Thoracic aorta (tissue), 2 donors: ENCODE measurements at regions not wholly inside any gene's neighbourhood (a gene's known extent, or its start where the extent isn't known, plus 50 kb on each side); places are given as distances from the start of the nearest gene placed in this dataset.

Experiments
- ATAC-seq: fragments of 150-250 bp; one replicate; pipeline ENCODE4 v1.8.0; 2017; ENCODE audit warnings: low read depth; ENCODE audit not compliant: insufficient number of reproducible peaks, low FRiP score
- DNase-seq: peaks from one replicate; pipeline ENCODE4 v3.0.0-alpha.2; 2020; ENCODE audit warnings: low spot score
- H3K27ac ChIP-seq, 2 donors: fragments of 200-600 bp; sonication (generic); 1 replicate in 1 of 2; 2 replicates in 1 of 2; pipeline ENCODE4 v1.5.1; 2016; ENCODE audit warnings: mild to moderate bottlenecking in 2 of 2, moderate library complexity in 2 of 2
- H3K27me3 ChIP-seq: fragments of 200-600 bp; sonication (generic); replicated peaks from 2 replicates; pipeline ENCODE4 v1.6.0; 2016; ENCODE audit warnings: mild to moderate bottlenecking; ENCODE audit not compliant: insufficient read depth
- H3K36me3 ChIP-seq: fragments of 200-600 bp; sonication (generic); one replicate; pipeline ENCODE4 v1.5.1; 2016
- H3K4me1 ChIP-seq, 2 donors: fragments of 200-600 bp; sonication (generic); 1 replicate in 1 of 2; 2 replicates in 1 of 2; pipeline versions ENCODE4 v1.5.1 to v1.6.0; 2016; ENCODE audit warnings: low read depth in 2 of 2, mild to moderate bottlenecking in 1 of 2; ENCODE audit not compliant: control insufficient read depth in 1 of 2
- H3K4me3 ChIP-seq: fragments of 200-600 bp; sonication (generic); 2 replicates; pipeline ENCODE4 v1.5.1; 2016; ENCODE audit warnings: mild to moderate bottlenecking
- H3K9me3 ChIP-seq: fragments of 200-600 bp; sonication (generic); 2 replicates; pipeline ENCODE4 v1.5.1; 2016
- TF ChIP-seq, protein P1 (sequence below): fragments of 200-600 bp; sonication (generic); IDR thresholded peaks from one replicate; pipeline ENCODE4 v1.5.1; 2019; ENCODE audit warnings: antibody characterized with exemption

DNA sequence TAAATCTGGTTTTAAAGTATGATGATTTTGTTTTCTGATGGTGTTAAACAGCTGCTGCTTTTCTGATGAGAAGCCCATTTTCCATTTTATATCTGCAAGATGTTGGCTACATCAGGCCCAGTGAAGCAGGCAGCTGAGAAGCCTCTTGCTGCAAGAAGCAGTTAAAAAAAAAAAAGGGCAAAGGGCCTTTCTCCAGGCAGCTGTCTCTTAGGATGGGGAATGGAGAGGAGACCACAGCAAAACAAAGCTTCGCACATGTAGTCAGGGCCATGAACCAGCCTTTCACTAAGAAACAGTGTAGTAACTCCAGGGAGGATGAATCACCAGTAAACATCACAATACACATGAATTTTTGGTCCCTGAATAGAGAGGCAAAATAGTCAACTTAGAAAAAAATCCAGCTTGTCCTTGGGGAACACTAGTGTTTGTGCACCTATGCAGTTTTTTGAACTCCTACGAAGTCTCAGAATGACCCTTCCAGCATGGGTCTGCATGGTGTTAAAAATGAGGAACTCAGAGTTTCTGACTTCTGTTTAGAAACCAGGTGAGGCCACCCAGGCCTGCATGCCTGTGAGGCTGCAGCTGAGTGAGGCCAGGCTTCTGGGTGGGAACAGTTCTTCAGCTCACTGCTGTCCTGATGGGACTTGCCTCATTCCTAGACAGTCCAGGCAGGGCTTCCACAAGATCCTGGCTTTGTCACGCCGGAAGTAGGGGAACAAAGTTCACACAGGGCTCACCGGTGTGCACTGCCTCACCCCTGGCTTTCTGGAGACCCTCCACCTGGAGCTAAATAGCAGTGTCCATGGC, 518.7 kb downstream of the MCTP2 start:
- TF ChIP-seq, protein P1, sequence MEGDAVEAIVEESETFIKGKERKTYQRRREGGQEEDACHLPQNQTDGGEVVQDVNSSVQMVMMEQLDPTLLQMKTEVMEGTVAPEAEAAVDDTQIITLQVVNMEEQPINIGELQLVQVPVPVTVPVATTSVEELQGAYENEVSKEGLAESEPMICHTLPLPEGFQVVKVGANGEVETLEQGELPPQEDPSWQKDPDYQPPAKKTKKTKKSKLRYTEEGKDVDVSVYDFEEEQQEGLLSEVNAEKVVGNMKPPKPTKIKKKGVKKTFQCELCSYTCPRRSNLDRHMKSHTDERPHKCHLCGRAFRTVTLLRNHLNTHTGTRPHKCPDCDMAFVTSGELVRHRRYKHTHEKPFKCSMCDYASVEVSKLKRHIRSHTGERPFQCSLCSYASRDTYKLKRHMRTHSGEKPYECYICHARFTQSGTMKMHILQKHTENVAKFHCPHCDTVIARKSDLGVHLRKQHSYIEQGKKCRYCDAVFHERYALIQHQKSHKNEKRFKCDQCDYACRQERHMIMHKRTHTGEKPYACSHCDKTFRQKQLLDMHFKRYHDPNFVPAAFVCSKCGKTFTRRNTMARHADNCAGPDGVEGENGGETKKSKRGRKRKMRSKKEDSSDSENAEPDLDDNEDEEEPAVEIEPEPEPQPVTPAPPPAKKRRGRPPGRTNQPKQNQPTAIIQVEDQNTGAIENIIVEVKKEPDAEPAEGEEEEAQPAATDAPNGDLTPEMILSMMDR: no peak
- H3K36me3 ChIP-seq: no peaks in the 10 kb centered on the region
- no peak for DNase-seq
- no peak overlapping the region for H3K27ac ChIP-seq
- no peaks in the 10 kb centered on the region for H3K4me1 ChIP-seq
- no peaks in the 10 kb centered on the region for H3K27me3 ChIP-seq
- no peaks in the 10 kb centered on the region for H3K9me3 ChIP-seq
- no peak overlapping the region for H3K4me3 ChIP-seq
- ATAC-seq: no peak

DNA sequence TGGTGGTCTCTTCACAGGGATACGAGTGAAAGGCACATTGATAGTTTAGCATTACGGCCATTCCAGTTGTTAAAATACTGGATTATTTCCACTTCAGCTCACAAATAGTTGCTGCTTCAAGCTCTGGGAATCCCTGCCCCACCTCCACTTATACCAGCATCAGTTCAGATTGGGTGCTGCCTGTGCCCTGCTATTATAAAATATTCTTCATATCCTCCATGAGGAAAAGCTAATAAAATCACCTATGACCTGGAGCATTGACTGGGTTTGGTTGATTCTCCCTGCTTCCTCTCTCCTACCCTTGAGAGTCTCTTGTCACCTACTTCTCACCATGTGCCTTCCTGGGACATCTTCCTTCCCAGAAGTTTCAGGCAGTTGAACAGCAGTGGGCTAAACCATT, 529.0 kb downstream of the MCTP2 start:
- DNase-seq: no peak
- Histone ChIP-seq H3K27me3 (no peaks in the 10 kb centered on the region), H3K27ac (no peak overlapping the region), H3K9me3 (no peaks in the 10 kb centered on the region), H3K4me3 (no peak overlapping the region), H3K36me3 (no peaks in the 10 kb centered on the region), H3K4me1 (no peaks in the 10 kb centered on the region)
- no peak for ATAC-seq
- TF ChIP-seq, protein P1: no peak

DNA sequence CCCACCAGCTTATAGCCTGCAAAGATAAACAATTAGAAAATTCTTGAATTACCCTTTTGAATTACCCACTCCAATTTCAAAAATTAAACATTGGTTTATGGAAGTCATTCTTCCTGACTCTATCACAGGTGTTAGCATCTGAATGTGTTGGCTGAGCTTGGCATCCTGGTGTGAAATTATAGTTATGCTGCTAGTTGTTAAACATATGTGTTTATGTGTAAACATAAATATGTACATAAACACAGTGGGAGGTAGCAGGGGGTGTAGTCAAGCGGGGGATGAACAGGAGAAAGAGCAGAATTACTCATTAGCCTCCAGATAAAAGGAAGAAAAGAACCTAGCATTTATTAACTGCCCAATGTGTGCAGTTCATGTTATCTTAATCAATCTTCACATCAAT, 530.2 kb downstream of the MCTP2 start:
- no peak overlapping the region for H3K27ac ChIP-seq
- TF ChIP-seq, protein P1: no peak
- ATAC-seq: no peak
- H3K4me3 ChIP-seq: no peak overlapping the region
- no peaks in the 10 kb centered on the region for H3K4me1 ChIP-seq
- no peaks in the 10 kb centered on the region for H3K27me3 ChIP-seq
- no peaks in the 10 kb centered on the region for H3K36me3 ChIP-seq
- no peak for DNase-seq
- H3K9me3 ChIP-seq: no peaks in the 10 kb centered on the region

DNA sequence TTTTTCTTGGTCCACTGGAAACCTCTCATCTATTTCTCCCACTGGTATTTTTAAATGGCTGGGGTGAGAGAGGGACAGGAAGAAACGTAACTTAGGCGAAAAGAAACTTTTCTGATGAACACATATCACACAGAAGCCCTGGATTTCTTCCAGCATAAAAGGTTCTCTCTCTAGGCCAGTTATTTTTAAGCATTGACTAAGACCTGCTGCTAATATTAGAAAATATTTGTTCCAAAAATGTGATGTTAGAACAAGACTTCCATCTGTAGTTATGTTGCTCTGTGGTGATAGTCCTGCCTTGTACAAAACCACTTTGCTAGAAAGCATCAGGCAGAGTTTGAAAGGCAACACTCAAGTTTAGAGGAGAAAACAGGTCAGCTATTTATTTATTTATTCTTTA, 537.7 kb downstream of the MCTP2 start:
- Histone ChIP-seq H3K4me3 (peak overlapping the region; percentile 15), H3K27me3 (no peaks in the 10 kb centered on the region), H3K9me3 (no peaks in the 10 kb centered on the region), H3K36me3 (no peaks in the 10 kb centered on the region), H3K27ac (peak overlapping the region in 1 of 2 donors; percentile 48), H3K4me1 (peaks cover 4 to 14% of the 10 kb centered on the region in 2 donors)
- no peak for DNase-seq
- peak; percentile 77 for ATAC-seq
- TF ChIP-seq, protein P1: no peak

DNA sequence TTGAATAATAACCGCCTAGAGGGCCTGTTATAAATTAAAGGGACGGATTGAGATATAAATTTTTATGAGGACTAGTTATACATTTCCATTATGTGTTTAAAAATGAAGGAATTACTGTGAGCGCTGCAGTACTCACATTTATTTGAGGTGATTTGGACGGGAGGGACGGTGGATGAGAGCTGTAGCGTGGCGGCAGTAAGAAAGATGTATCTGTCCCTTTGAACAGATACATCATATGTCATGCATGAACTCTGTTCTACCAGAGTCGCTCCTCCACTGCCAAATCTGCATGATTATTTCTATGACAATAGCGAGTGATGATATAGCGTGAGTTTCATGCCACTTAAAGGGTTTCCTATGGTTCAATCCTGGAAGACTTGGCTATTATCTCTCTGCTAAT, 538.8 kb downstream of the MCTP2 start:
- H3K9me3 ChIP-seq: no peaks in the 10 kb centered on the region
- no peaks in the 10 kb centered on the region for H3K36me3 ChIP-seq
- no peak for ATAC-seq
- no peak overlapping the region for H3K4me3 ChIP-seq
- DNase-seq: no peak
- TF ChIP-seq, protein P1: no peak
- H3K27me3 ChIP-seq: no peaks in the 10 kb centered on the region
- H3K4me1 ChIP-seq: peaks cover 4 to 14% of the 10 kb centered on the region in 2 donors
- H3K27ac ChIP-seq: no peak overlapping the region
